SU-DHL-6 (cell line): ENCODE measurements at regions not wholly inside any gene's neighbourhood (a gene's known extent, or its start where the extent isn't known, plus 50 kb on each side); places are given as distances from the start of the nearest gene placed in this dataset.
A peak's percentile ranks its signal among the peaks of the same experiment; 100 is the strongest.

Source experiments
- H2AFZ ChIP-seq: fragments of 200-600 bp; sonication (generic); 2 replicates; pipeline ENCODE4 v1.6.1; 2014; ENCODE audit warnings: low read depth, mild to moderate bottlenecking, moderate library complexity, mixed read lengths, antibody characterized with exemption, low read length; ENCODE audit not compliant: severe bottlenecking
- H3F3A ChIP-seq: fragments of 200-600 bp; shearing (Covaris generic); 2 replicates; pipeline ENCODE4 v1.6.0; 2016; ENCODE audit warnings: antibody characterized with exemption, mild to moderate bottlenecking; ENCODE audit not compliant: insufficient read depth
- H3K27ac ChIP-seq: fragments of 200-600 bp; sonication (generic); 2 replicates; pipeline ENCODE4 v1.5.1; 2016; ENCODE audit warnings: low read depth, mild to moderate bottlenecking, low read length, moderate library complexity, mixed read lengths
- H3K27me3 ChIP-seq: fragments of 200-600 bp; sonication (generic), shearing (Covaris generic); 2 replicates; pipeline ENCODE4 v1.6.0; 2014; ENCODE audit warnings: mild to moderate bottlenecking, low read length
- H3K36me3 ChIP-seq: fragments of 200-600 bp; sonication (generic); 2 replicates; pipeline ENCODE4 v1.6.1; 2014; ENCODE audit warnings: mild to moderate bottlenecking, low read length, mixed read lengths
- H3K4me2 ChIP-seq: fragments of 300-600, 200-600 bp; shearing (Covaris generic), sonication (generic); 2 replicates; pipeline ENCODE4 v1.6.0; 2014; ENCODE audit warnings: low read length, low read depth, mild to moderate bottlenecking; ENCODE audit not compliant: poor library complexity, severe bottlenecking
- H3K4me3 ChIP-seq: fragments of 200-600 bp; sonication (generic); 2 replicates; pipeline ENCODE4 v1.5.1; 2014; ENCODE audit warnings: antibody characterized with exemption, low read length, mild to moderate bottlenecking, mixed read lengths; ENCODE audit not compliant: insufficient read depth, poor library complexity, severe bottlenecking
- H3K79me2 ChIP-seq: fragments of 200-600 bp; sonication (generic); 2 replicates; pipeline ENCODE4 v1.6.1; 2014; ENCODE audit warnings: mild to moderate bottlenecking, low read length, moderate library complexity; ENCODE audit not compliant: insufficient read depth
- H3K9ac ChIP-seq: fragments of 200-600 bp; sonication (generic); 2 replicates; pipeline ENCODE4 v1.7.0; 2014; ENCODE audit warnings: mild to moderate bottlenecking, low read length
- H3K9me2 ChIP-seq: fragments of 200-600 bp; sonication (generic); replicated peaks from 2 replicates; pipeline ENCODE4 v1.6.1; 2014; ENCODE audit warnings: low read length; ENCODE audit not compliant: insufficient read depth
- H3K9me3 ChIP-seq: fragments of 200-600 bp; sonication (generic); 2 replicates; pipeline ENCODE4 v1.6.1; 2014; ENCODE audit warnings: low read length, mixed read lengths; ENCODE audit not compliant: insufficient read depth
- H4K20me1 ChIP-seq: fragments of 200-600 bp; sonication (generic); 2 replicates; pipeline ENCODE4 v1.6.1; 2014; ENCODE audit warnings: low read depth, mild to moderate bottlenecking, antibody characterized with exemption, low read length, moderate library complexity, mixed read lengths
- CTCF ChIP-seq: fragments of 200-600 bp; sonication (generic); IDR thresholded peaks from one replicate; pipeline ENCODE4 v1.5.1; 2017; ENCODE audit warnings: antibody characterized with exemption, mild to moderate bottlenecking, low read length, moderate library complexity; ENCODE audit not compliant: insufficient read depth, poor library complexity, severe bottlenecking
- EZH2phosphoT487 ChIP-seq: fragments of 200-600 bp; sonication (generic), shearing (Covaris generic); conservative IDR thresholded peaks from 2 replicates; pipeline ENCODE4 v1.6.1; 2018; ENCODE audit warnings: mild to moderate bottlenecking, antibody characterized with exemption, low read length, moderate library complexity, mixed read lengths

- TF ChIP-seq EZH2phosphoT487 (no peak), CTCF (no peak)
- Histone ChIP-seq H3F3A (no peaks in the 10 kb centered on the region), H3K9ac (no peak overlapping the region), H3K4me3 (no peak overlapping the region), H3K79me2 (no peaks in the 10 kb centered on the region), H3K27ac (no peak overlapping the region), H3K27me3 (no peaks in the 10 kb centered on the region), H3K36me3 (0 out of 2 replicates have a peak, but pooled peaks cover 2% of the 10 kb centered on the region), H3K4me2 (no peak overlapping the region), H3K9me2 (no peaks in the 10 kb centered on the region), H3K9me3 (peaks cover 39% of the 10 kb centered on the region; the same call in 1 of the 2 replicates), H2AFZ (no peak overlapping the region), H4K20me1 (no peaks in the 10 kb centered on the region)
These were observed 1487.3 kb downstream of the PCDH7 start for GRCh38 chr4:32207456-32207855.

DNA sequence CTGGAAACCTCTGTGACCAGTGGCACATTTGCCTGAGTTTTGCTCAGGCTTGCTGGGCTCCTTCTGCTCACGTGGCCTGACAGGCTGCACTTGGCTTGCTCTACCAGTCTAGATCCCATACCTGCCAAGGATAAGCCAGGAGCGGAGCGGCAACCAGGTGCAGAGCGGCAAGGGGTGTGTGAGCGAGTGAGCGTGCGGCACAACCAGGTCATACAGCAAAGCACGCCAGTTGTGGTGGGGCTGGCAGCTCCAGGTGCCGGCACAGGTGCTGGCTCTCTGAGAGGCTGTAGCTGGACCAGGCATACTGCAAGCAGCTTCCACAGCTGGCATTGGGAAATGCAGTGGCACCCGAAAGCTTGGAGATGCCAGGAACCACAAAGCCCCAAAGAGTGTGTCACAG lies 1495.1 kb downstream of the PCDH7 start:
- peaks cover 14% of the 10 kb centered on the region; the same call in 1 of the 2 replicates for H3K9me3 ChIP-seq
- H4K20me1 ChIP-seq, result no peaks in the 10 kb centered on the region
- no peaks in the 10 kb centered on the region for H3K36me3 ChIP-seq
- no peak overlapping the region for H3K9ac ChIP-seq
- H3F3A ChIP-seq, result no peaks in the 10 kb centered on the region
- no peak overlapping the region for H3K4me2 ChIP-seq
- no peak overlapping the region for H3K4me3 ChIP-seq
- no peaks in the 10 kb centered on the region for H3K9me2 ChIP-seq
- no peaks in the 10 kb centered on the region for H3K27me3 ChIP-seq
- no peak overlapping the region for H3K27ac ChIP-seq
- TF ChIP-seq EZH2phosphoT487 (no peak), CTCF (no peak)
- peak overlapping the region; percentile 48 for H2AFZ ChIP-seq
- H3K79me2 ChIP-seq, result no peaks in the 10 kb centered on the region

- Histone ChIP-seq H3K4me2 (no peak overlapping the region), H2AFZ (no peak overlapping the region), H3K9me2 (no peaks in the 10 kb centered on the region), H3K4me3 (no peak overlapping the region), H3K36me3 (no peaks in the 10 kb centered on the region), H3K9me3 (peaks cover 6% of the 10 kb centered on the region; the same call in 1 of the 2 replicates), H3K79me2 (no peaks in the 10 kb centered on the region), H3K27me3 (no peaks in the 10 kb centered on the region), H3F3A (no peaks in the 10 kb centered on the region), H4K20me1 (no peaks in the 10 kb centered on the region), H3K9ac (no peak overlapping the region), H3K27ac (no peak overlapping the region)
- TF ChIP-seq CTCF (no peak), EZH2phosphoT487 (no peak)
These were observed 1496.3 kb downstream of the PCDH7 start for GRCh38 chr4:32216502-32216901.
